ENCODE measurements at regions not wholly inside any gene's neighbourhood (a gene's known extent, or its start where the extent isn't known, plus 50 kb on each side); places are given as distances from the start of the nearest gene placed in this dataset.

- no peaks in the 10 kb centered on the region for H3K4me1 ChIP-seq
- 75 to 86% methylated on average over 2 to 5 of the region's 5 CpGs for WGBS, 2 donors
- ATAC-seq (no peak), DNase-seq (no peak)
- no peak overlapping the region for H3K4me3 ChIP-seq
- intact Hi-C loops (cut with DNase I), result no loop called here
- no peaks in the 10 kb centered on the region for H3K27me3 ChIP-seq
- H3K9me3 ChIP-seq, result no peaks in the 10 kb centered on the region
- H3K36me3 ChIP-seq (replicated peaks in 1 of 2; ENCODE audit: insufficient read depth in 1 of 2, low read depth in 2 of 2), result no peaks in the 10 kb centered on the region
- H3K27ac ChIP-seq, result no peak overlapping the region
- no peak for TF ChIP-seq POLR2A (IDR thresholded peaks at IDR 0.05)
Observed at GRCh38 chr3:184633237-184633579, 71.6 kb downstream of the EPHB3 start.

- Histone ChIP-seq H3K27me3 (no peaks in the 10 kb centered on the region), H3K9me3 (no peaks in the 10 kb centered on the region), H3K4me3 (no peak overlapping the region), H3K27ac (no peak overlapping the region), H3K36me3 (replicated peaks in 1 of 2; ENCODE audit: insufficient read depth in 1 of 2, low read depth in 2 of 2) (no peaks in the 10 kb centered on the region), H3K4me1 (no peaks in the 10 kb centered on the region)
- TF ChIP-seq CTCF (IDR thresholded peaks at IDR 0.05), result no peak
- TF ChIP-seq POLR2A (IDR thresholded peaks at IDR 0.05), result no peak
- no peak for ATAC-seq
- intact Hi-C loops (cut with DNase I), result no loop called here
- WGBS, 2 donors, result 81 to 82% methylated on average over 11 of the region's 11 CpGs
- no peak for DNase-seq
Observed at GRCh38 chr3:184632551-184633236, 71.1 kb downstream of the EPHB3 start.
